ENCODE measurements at regions not wholly inside any gene's neighbourhood (a gene's known extent, or its start where the extent isn't known, plus 50 kb on each side); places are given as distances from the start of the nearest gene placed in this dataset.

- ChIA-PET CTCF (no interaction called here), POLR2A (no interaction called here)
- TF ChIP-seq, protein P1, sequence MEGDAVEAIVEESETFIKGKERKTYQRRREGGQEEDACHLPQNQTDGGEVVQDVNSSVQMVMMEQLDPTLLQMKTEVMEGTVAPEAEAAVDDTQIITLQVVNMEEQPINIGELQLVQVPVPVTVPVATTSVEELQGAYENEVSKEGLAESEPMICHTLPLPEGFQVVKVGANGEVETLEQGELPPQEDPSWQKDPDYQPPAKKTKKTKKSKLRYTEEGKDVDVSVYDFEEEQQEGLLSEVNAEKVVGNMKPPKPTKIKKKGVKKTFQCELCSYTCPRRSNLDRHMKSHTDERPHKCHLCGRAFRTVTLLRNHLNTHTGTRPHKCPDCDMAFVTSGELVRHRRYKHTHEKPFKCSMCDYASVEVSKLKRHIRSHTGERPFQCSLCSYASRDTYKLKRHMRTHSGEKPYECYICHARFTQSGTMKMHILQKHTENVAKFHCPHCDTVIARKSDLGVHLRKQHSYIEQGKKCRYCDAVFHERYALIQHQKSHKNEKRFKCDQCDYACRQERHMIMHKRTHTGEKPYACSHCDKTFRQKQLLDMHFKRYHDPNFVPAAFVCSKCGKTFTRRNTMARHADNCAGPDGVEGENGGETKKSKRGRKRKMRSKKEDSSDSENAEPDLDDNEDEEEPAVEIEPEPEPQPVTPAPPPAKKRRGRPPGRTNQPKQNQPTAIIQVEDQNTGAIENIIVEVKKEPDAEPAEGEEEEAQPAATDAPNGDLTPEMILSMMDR (IDR thresholded peaks at IDR 0.05; ENCODE audit: control extremely low read depth, extremely low read depth, low read depth, missing control alignments), result no peak
- DNase-seq (ENCODE audit: extremely low spot score), result no peak
These were observed 209.8 kb upstream of the SEMA3D start for GRCh38 chr7:85396676-85397075.

- POLR2A ChIA-PET, result no interaction called here
- CTCF ChIA-PET, result no interaction called here
- DNase-seq (ENCODE audit: extremely low spot score), result no peak
- TF ChIP-seq, protein P1 (IDR thresholded peaks at IDR 0.05; ENCODE audit: control extremely low read depth, extremely low read depth, low read depth, missing control alignments), result no peak
These were observed 205.9 kb upstream of the SEMA3D start for GRCh38 chr7:85392789-85393188.

- no peak for DNase-seq (ENCODE audit: extremely low spot score)
- CTCF ChIA-PET, result no interaction called here
- POLR2A ChIA-PET, result no interaction called here
- TF ChIP-seq, protein P1 (IDR thresholded peaks at IDR 0.05; ENCODE audit: control extremely low read depth, extremely low read depth, low read depth, missing control alignments), result no peak
These were observed 205.5 kb upstream of the SEMA3D start for GRCh38 chr7:85392326-85392725.

- DNase-seq (ENCODE audit: extremely low spot score), result no peak
- POLR2A ChIA-PET, result no interaction called here
- CTCF ChIA-PET, result no interaction called here
- TF ChIP-seq, protein P1 (IDR thresholded peaks at IDR 0.05; ENCODE audit: control extremely low read depth, extremely low read depth, low read depth, missing control alignments), result no peak
These were observed 199.6 kb upstream of the SEMA3D start for GRCh38 chr7:85386460-85386859.

DNA sequence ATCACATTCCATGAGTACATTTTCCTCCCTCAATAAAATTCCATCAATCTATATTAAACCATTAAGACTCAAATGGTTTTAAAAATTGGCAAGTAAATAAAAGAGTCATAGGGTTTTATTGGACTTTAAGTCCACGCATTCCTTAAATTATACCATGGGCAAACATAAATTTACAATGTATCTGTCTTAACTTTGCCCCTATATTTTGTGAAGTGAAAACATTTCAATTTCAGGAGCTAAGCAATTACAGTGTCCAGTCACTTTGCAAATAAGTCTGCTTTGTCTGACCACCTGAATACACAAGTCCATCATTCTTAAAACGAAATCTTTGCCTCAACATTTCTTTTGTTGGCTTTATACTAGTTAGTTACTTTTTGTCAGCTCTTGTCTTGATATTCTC is 197.5 kb upstream of the SEMA3D start:
- no peak for DNase-seq (ENCODE audit: extremely low spot score)
- CTCF ChIA-PET, result interaction anchor here (0.7 to 2.1 kb wide), 4 partner anchors 9 to 15 kb away, joined by 3 to 8 read pairs (median 3); no protein-coding TSS in a partner anchor
- POLR2A ChIA-PET, result no interaction called here
- TF ChIP-seq, protein P1 (IDR thresholded peaks at IDR 0.05; ENCODE audit: control extremely low read depth, extremely low read depth, low read depth, missing control alignments), result no peak

DNA sequence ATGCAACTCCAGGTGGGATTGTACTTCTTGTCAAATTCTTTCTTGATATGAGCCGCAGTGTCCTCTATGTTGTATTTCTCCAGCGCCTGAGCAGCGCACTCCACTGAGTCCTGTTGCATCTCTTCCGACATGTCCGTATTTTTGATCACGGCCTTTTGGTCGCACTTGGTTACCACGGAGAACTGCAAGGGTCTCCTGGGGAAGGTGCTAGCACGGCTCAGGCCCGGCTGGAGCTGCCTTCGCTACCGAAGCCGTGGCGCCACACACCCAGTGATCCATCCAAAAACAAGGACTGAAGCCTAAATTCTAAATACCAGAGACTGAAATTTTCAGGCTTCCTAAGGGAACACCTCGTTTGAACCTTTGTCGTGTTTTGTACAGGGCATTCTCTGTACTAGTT is 194.4 kb upstream of the SEMA3D start:
- TF ChIP-seq, protein P1 (IDR thresholded peaks at IDR 0.05; ENCODE audit: control extremely low read depth, extremely low read depth, low read depth, missing control alignments), result no peak
- ChIA-PET POLR2A (no interaction called here), CTCF (interaction anchor here (1.3 kb wide), 1 partner anchor 14 kb away, joined by 3 read pairs; no protein-coding TSS in a partner anchor)
- DNase-seq (ENCODE audit: extremely low spot score), result no peak

DNA sequence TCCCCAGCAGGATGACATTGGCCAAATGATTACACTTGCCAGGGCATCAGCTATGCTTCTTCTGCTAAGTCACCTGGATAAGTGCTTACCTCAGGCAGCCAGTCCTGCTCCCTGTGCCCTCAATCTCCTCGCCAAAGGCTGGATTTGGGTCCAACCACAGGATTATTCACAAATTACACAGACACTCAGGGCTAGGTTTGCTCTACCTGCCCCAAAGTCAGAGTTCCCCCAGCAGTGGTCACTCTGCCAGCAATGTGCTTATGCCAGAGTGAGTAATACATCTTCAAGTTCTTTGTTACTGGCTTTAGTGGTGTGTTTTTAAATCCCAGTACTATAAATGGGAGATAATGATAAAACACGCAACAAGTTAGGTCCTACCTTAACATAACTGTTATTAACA is 189.7 kb upstream of the SEMA3D start:
- ChIA-PET POLR2A (no interaction called here), CTCF (interaction anchor here (3.1 kb wide), 1 partner anchor 8 kb away, joined by 8 read pairs; no protein-coding TSS in a partner anchor)
- TF ChIP-seq, protein P1 (IDR thresholded peaks at IDR 0.05; ENCODE audit: control extremely low read depth, extremely low read depth, low read depth, missing control alignments), result no peak
- no peak for DNase-seq (ENCODE audit: extremely low spot score)

All from GM10248 (cell line).